Thyroid gland (tissue), 4 donors: ENCODE measurements at regions not wholly inside any gene's neighbourhood (a gene's known extent, or its start where the extent isn't known, plus 50 kb on each side); places are given as distances from the start of the nearest gene placed in this dataset.

ENCODE experiments used
- POLR2A ChIP-seq, 2 donors: fragments of 450-650 bp; IDR thresholded peaks; one replicate each; pipeline ENCODE4 v1.6.1; 2017; ENCODE audit warnings: antibody characterized with exemption in 2 of 2, mild to moderate bottlenecking in 2 of 2, moderate library complexity in 1 of 2
- TF ChIP-seq, protein P1 (sequence below), 6 experiments: fragments of 200-600 bp in 3 of 6; fragments of 450-650 bp in 3 of 6; sonication (generic) in 3 of 6; IDR thresholded peaks; one replicate each; pipeline ENCODE4 v1.5.1; 2016 to 2019; ENCODE audit warnings: antibody characterized with exemption in 6 of 6, mild to moderate bottlenecking in 2 of 6, inconsistent platforms in 1 of 6, moderate library complexity in 1 of 6

DNA sequence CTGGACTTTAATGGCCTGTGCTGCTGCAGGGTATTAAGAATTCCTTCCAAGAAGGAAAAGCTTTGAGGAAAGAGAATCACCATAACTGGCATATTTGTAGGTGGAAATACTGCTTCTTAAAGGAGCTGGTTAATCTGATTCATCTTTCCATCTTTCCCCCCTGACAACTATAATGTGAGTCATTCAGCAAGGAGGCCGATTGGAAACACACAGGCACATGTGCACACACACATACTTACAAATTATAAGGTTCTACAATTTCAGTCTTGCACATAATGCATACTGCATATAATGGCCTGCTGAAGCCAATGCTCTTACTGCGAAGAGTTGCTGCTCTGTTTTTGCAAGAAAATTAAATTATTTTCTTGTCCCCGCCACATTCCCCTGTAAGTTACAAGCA lies 78.8 kb upstream of the TPP2 start:
- TF ChIP-seq, protein P1, sequence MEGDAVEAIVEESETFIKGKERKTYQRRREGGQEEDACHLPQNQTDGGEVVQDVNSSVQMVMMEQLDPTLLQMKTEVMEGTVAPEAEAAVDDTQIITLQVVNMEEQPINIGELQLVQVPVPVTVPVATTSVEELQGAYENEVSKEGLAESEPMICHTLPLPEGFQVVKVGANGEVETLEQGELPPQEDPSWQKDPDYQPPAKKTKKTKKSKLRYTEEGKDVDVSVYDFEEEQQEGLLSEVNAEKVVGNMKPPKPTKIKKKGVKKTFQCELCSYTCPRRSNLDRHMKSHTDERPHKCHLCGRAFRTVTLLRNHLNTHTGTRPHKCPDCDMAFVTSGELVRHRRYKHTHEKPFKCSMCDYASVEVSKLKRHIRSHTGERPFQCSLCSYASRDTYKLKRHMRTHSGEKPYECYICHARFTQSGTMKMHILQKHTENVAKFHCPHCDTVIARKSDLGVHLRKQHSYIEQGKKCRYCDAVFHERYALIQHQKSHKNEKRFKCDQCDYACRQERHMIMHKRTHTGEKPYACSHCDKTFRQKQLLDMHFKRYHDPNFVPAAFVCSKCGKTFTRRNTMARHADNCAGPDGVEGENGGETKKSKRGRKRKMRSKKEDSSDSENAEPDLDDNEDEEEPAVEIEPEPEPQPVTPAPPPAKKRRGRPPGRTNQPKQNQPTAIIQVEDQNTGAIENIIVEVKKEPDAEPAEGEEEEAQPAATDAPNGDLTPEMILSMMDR (IDR thresholded peaks at IDR 0.05) = no peak
- no peak for TF ChIP-seq POLR2A (IDR thresholded peaks at IDR 0.05)
